HG02943 (cell line): ENCODE measurements at regions not wholly inside any gene's neighbourhood (a gene's known extent, or its start where the extent isn't known, plus 50 kb on each side); places are given as distances from the start of the nearest gene placed in this dataset.

ENCODE experiments used
- ATAC-seq: cut with Tn5 transposase; IDR thresholded peaks from one replicate; pipeline ENCODE4 v1.9.1; 2021; ENCODE audit warnings: mild to moderate bottlenecking, low read depth, moderate library complexity; ENCODE audit not compliant: unreplicated experiment

- ATAC-seq, result no peak
Measured at GRCh38 chr9:113775749-113776148, 100.4 kb upstream of the ZNF618 start.

- no peak for ATAC-seq
Measured at GRCh38 chr9:113776194-113776593, 99.9 kb upstream of the ZNF618 start.

GRCh38 chr9:113781381-113781780 lies 94.7 kb upstream of the ZNF618 start:
- no peak for ATAC-seq

GRCh38 chr9:113781896-113782295 lies 94.2 kb upstream of the ZNF618 start:
- no peak for ATAC-seq

- no peak for ATAC-seq
Measured at GRCh38 chr9:113783475-113783874, 92.6 kb upstream of the ZNF618 start.

GRCh38 chr9:113785334-113785733 lies 90.8 kb upstream of the ZNF618 start:
- no peak for ATAC-seq

- ATAC-seq, result no peak
Measured at GRCh38 chr9:113786071-113786470, 90.0 kb upstream of the ZNF618 start.

GRCh38 chr9:113787871-113788270 lies 88.2 kb upstream of the ZNF618 start:
- ATAC-seq, result no peak

GRCh38 chr9:113788616-113789330 lies 87.3 kb upstream of the ZNF618 start:
- no peak for ATAC-seq

- ATAC-seq, result no peak
Measured at GRCh38 chr9:113790093-113790492, 86.0 kb upstream of the ZNF618 start.

GRCh38 chr9:113793558-113793957 lies 82.6 kb upstream of the ZNF618 start:
- ATAC-seq, result no peak

- no peak for ATAC-seq
Measured at GRCh38 chr9:113794721-113795120, 81.4 kb upstream of the ZNF618 start.

GRCh38 chr9:113795811-113796392 lies 80.2 kb upstream of the ZNF618 start:
- ATAC-seq, result no peak

- no peak for ATAC-seq
Measured at GRCh38 chr9:113796646-113797426, 79.3 kb upstream of the ZNF618 start.

GRCh38 chr9:113798062-113799030 lies 77.8 kb upstream of the ZNF618 start:
- no peak for ATAC-seq

GRCh38 chr9:113800276-113800675 lies 75.8 kb upstream of the ZNF618 start:
- no peak for ATAC-seq

GRCh38 chr9:113803811-113804589 lies 72.1 kb upstream of the ZNF618 start:
- ATAC-seq, result no peak

GRCh38 chr9:113805486-113806132 lies 70.5 kb upstream of the ZNF618 start:
- ATAC-seq, result no peak
